GM12892 (cell line): ENCODE measurements at regions not wholly inside any gene's neighbourhood (a gene's known extent, or its start where the extent isn't known, plus 50 kb on each side); places are given as distances from the start of the nearest gene placed in this dataset.

Experiments
- DNase-seq: peaks from one replicate; pipeline ENCODE4 v3.0.0; 2011; ENCODE audit not compliant: insufficient read length
- FAIRE-seq: peaks from 2 replicates; lab custom pipeline; 2011; peaks lifted over from hg19 to GRCh38; lab: Jason Lieb, UNC
- POLR2A ChIP-seq: IDR thresholded peaks from 2 replicates; pipeline ENCODE4 v1.6.1; 2011; ENCODE audit warnings: low read depth, low read length, control low read depth
- POLR2AphosphoS5 ChIP-seq: IDR thresholded peaks from 2 replicates; pipeline ENCODE4 v1.6.1; 2011; ENCODE audit warnings: low read depth, low read length, control low read depth
- TAF1 ChIP-seq: IDR thresholded peaks from 2 replicates; pipeline ENCODE4 v1.6.1; 2011; ENCODE audit warnings: low read depth, mild to moderate bottlenecking, control low read depth, low read length, borderline replicate concordance

- no peak for DNase-seq
- TF ChIP-seq POLR2A (no peak), POLR2AphosphoS5 (no peak), TAF1 (no peak)
- no peak for FAIRE-seq
These were observed 459.0 kb downstream of the KLF5 start for GRCh38 chr13:73517766-73518165.

- DNase-seq (no peak), FAIRE-seq (no peak)
- TF ChIP-seq POLR2AphosphoS5 (no peak), POLR2A (no peak), TAF1 (no peak)
These were observed 457.9 kb downstream of the KLF5 start for GRCh38 chr13:73516731-73517130.

- DNase-seq: no peak
- no peak for TF ChIP-seq TAF1
- no peak for TF ChIP-seq POLR2A
- no peak for TF ChIP-seq POLR2AphosphoS5
- FAIRE-seq: no peak
These were observed 455.4 kb downstream of the KLF5 start for GRCh38 chr13:73514208-73514607.

GRCh38 chr13:73513751-73514150, 454.9 kb downstream of the KLF5 start:
- DNase-seq (no peak), FAIRE-seq (no peak)
- TF ChIP-seq TAF1 (no peak), POLR2A (no peak)

DNA sequence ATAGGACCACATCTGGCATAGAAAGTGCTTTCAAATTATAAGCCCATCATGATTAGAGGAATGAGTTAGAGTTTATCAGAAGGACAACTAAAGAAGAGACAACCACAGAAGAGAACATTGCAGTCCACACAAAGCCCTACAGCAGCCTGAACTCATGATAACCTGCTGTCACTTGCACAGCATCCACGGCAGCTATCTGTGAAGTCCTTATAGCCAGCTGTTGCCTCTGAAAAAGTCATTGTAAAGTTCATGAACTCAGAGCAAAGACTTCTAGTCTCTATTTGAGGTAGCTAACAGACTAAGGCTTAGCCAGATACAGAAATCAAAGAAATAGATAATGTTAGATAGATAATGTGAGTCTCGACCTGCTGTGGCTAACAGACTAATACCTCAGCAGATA, 450.0 kb downstream of the KLF5 start:
- FAIRE-seq (no peak), DNase-seq (no peak)
- TF ChIP-seq TAF1 (no peak), POLR2AphosphoS5 (no peak), POLR2A (no peak)

GRCh38 chr13:73505376-73505890, 446.6 kb downstream of the KLF5 start:
- DNase-seq: no peak
- FAIRE-seq: no peak
- no peak for TF ChIP-seq POLR2AphosphoS5
- TF ChIP-seq TAF1: no peak
- TF ChIP-seq POLR2A: no peak

DNA sequence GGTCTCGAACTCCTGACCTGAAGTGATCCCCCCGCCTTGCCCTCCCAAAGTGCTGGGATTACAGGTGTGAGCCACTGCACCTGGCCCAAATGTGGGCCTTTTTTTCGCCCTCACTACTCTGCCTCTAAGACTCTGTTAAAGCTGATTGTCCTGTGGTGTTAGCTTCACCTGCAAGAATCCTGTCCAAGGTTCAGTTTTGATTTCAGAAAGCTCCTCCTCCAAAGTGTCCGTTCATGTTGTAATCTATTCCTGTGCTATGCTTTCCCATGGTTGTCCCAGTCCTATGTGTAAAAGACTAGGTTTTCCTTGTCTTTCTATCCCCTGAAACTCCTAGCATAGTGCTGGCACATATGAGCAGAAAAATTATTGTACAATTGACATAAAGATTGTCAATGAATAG, 440.9 kb downstream of the KLF5 start:
- TF ChIP-seq POLR2A: no peak
- no peak for TF ChIP-seq TAF1
- TF ChIP-seq POLR2AphosphoS5: no peak
- no peak for DNase-seq
- no peak for FAIRE-seq

DNA sequence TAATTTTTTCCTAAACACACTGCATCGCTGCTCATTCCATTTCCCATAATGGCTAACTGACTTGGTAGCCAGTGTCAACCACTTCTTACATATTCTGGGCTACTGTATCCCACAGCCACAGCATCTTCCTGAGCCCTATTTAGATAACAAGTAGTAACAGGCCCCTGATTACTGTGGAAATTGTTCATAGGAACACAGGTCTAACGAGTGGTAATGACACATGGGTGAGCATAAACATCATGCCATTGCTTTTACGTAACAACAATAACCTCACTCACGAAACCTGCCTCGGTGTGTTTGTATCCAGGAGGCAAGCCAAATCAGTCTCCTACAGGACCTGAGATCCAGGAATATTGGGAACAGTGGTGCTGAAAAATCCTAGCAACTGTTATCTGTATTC, 438.6 kb downstream of the KLF5 start:
- TF ChIP-seq TAF1: no peak
- TF ChIP-seq POLR2AphosphoS5: no peak
- TF ChIP-seq POLR2A: no peak
- DNase-seq (no peak), FAIRE-seq (no peak)

DNA sequence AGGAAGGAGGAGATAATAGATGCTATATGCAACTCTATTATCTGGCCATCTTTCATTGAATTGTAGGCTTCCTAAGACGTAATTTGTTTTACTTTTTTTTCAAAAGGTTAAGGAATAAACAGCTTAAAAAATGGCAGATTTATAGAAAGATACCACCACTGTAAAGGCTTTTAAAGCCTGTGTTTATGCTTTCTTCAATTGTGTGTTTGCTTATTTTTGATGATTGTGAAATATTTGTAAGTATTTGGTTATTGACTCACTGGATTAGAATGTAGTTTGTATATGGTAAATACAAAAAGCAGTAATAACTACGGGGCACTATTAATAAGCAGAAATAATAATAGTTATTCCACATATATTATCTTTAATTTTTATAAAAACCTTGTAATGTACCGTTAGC, 437.9 kb downstream of the KLF5 start:
- TF ChIP-seq TAF1: no peak
- no peak for TF ChIP-seq POLR2AphosphoS5
- TF ChIP-seq POLR2A: no peak
- DNase-seq: no peak
- FAIRE-seq: no peak

DNA sequence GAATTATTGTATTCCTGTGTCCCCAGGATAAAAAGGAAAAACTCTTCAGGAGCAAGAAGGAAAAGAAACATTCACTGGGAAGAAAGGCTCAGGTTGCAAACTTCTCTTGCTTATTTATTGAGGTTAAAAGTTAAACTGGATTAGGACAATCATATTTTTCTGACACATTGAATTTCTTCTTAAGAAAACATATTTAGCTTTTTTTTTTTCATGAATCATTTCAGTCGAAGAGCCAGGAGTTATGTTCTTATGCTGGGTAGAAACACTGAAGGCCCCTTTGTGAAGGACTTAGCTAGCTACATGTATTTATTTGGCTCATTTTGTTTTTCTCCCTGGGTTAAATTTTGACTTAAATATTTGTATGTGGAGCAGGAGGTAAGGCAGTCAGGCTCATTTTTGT, 434.0 kb downstream of the KLF5 start:
- no peak for TF ChIP-seq POLR2A
- no peak for TF ChIP-seq TAF1
- TF ChIP-seq POLR2AphosphoS5: no peak
- no peak for DNase-seq
- FAIRE-seq: no peak

GRCh38 chr13:73482556-73482955, 423.8 kb downstream of the KLF5 start:
- no peak for FAIRE-seq
- DNase-seq: no peak
- TF ChIP-seq TAF1: no peak
- no peak for TF ChIP-seq POLR2AphosphoS5
- no peak for TF ChIP-seq POLR2A

GRCh38 chr13:73481886-73482445, 423.2 kb downstream of the KLF5 start:
- TF ChIP-seq POLR2AphosphoS5 (no peak), POLR2A (no peak), TAF1 (no peak)
- FAIRE-seq: no peak
- no peak for DNase-seq

GRCh38 chr13:73480779-73481559, 422.2 kb downstream of the KLF5 start:
- FAIRE-seq (no peak), DNase-seq (no peak)
- TF ChIP-seq POLR2AphosphoS5 (no peak), TAF1 (no peak), POLR2A (no peak)

DNA sequence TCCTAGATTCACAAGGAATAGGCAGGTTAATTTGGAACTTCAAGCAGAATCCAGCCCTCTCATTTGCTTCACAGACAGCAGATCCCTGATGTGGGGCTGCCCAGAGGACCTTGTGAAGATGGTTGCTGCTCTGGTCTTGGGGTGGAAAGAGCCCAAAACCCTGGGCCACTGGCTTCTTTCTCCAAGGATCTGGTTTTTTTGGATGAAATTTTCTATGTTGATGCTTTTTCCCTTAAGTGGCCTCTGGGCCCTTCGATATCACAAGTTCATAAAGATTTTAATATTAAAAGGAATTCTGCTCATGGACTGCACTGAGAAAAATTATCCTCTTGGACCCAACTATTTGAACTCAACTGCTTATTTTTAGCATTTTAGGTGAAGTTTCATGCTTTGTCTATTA, 421.1 kb downstream of the KLF5 start:
- TF ChIP-seq POLR2AphosphoS5 (no peak), TAF1 (no peak), POLR2A (no peak)
- FAIRE-seq: no peak

More for the DNA sequence above, 421.1 kb downstream of the KLF5 start:
- no peak for DNase-seq
